ENCODE measurements at regions not wholly inside any gene's neighbourhood (a gene's known extent, or its start where the extent isn't known, plus 50 kb on each side); places are given as distances from the start of the nearest gene placed in this dataset.

GRCh38 chr12:82277582-82277981, 80.6 kb downstream of the CCDC59 start (continued):
- no peak for TF ChIP-seq ZBTB49 (CRISPR knock-in tag; IDR thresholded peaks at IDR 0.05; ENCODE audit: borderline replicate concordance)
- TF ChIP-seq ARID3A (IDR thresholded peaks at IDR 0.05; ENCODE audit: borderline replicate concordance, low read depth, low read length): no peak
- TF ChIP-seq ZNF79 (CRISPR knock-in tag; IDR thresholded peaks at IDR 0.05; ENCODE audit: low read depth): no peak
- TF ChIP-seq JUN (IDR thresholded peaks at IDR 0.05; ENCODE audit: borderline replicate concordance, low read depth, low read length): no peak
- TF ChIP-seq JUN (CRISPR knock-in tag; IDR thresholded peaks at IDR 0.05; ENCODE audit: borderline replicate concordance): no peak
- no peak for TF ChIP-seq U2AF2 (optimal IDR thresholded peaks at IDR 0.05; ENCODE audit: low read depth, low read length)
- no peak for TF ChIP-seq MAZ (CRISPR knock-in tag; conservative IDR thresholded peaks at IDR 0.05 in 1 of 2, IDR thresholded peaks at IDR 0.05 in 1 of 2)
- no peak for TF ChIP-seq ZBTB26 (CRISPR knock-in tag; IDR thresholded peaks at IDR 0.05)
- no peak for TF ChIP-seq HDAC1 (IDR thresholded peaks at IDR 0.05)
- no peak for TF ChIP-seq NR3C1 (CRISPR knock-in tag; IDR thresholded peaks at IDR 0.05)
- no peak for TF ChIP-seq HDAC8 (tag; IDR thresholded peaks at IDR 0.05)
- no peak for TF ChIP-seq EWSR1 (IDR thresholded peaks at IDR 0.05; ENCODE audit: borderline replicate concordance, low read depth, partially characterized antibody)
- no peak for TF ChIP-seq NFIC (IDR thresholded peaks at IDR 0.05)
- TF ChIP-seq ZNF347 (CRISPR knock-in tag; IDR thresholded peaks at IDR 0.05; ENCODE audit: low read depth): no peak

Data from K562 (cell line).